ENCODE measurements at regions not wholly inside any gene's neighbourhood (a gene's known extent, or its start where the extent isn't known, plus 50 kb on each side); places are given as distances from the start of the nearest gene placed in this dataset.

GRCh38 chr15:39407116-39407515, 173.8 kb upstream of the THBS1 start:
- H3K4me1 Mint-ChIP-seq = peaks cover 16% of the 10 kb centered on the region
- H3K27ac Mint-ChIP-seq = peak overlapping the region in 1 of 3 experiments; percentile 14
- H3K9me3 Mint-ChIP-seq = no peaks in the 10 kb centered on the region
- H3K36me3 Mint-ChIP-seq (ENCODE audit: low read depth) = no peaks in the 10 kb centered on the region
- no peak overlapping the region for H3K4me3 Mint-ChIP-seq
- H3K27me3 Mint-ChIP-seq (ENCODE audit: low read depth) = no peaks in the 10 kb centered on the region
- TF ChIP-seq CTCF (IDR thresholded peaks at IDR 0.05; ENCODE audit: unreplicated experiment in 3 of 3) = no peak

GRCh38 chr15:39409876-39410530, 170.9 kb upstream of the THBS1 start:
- Mint-ChIP-seq H3K36me3 (ENCODE audit: low read depth) (no peaks in the 10 kb centered on the region), H3K27me3 (ENCODE audit: low read depth) (no peaks in the 10 kb centered on the region), H3K9me3 (peaks cover 3% of the 10 kb centered on the region), H3K4me1 (no peaks in the 10 kb centered on the region), H3K27ac (no peak overlapping the region), H3K4me3 (no peak overlapping the region)
- TF ChIP-seq CTCF (IDR thresholded peaks at IDR 0.05; ENCODE audit: unreplicated experiment in 3 of 3) = no peak

DNA sequence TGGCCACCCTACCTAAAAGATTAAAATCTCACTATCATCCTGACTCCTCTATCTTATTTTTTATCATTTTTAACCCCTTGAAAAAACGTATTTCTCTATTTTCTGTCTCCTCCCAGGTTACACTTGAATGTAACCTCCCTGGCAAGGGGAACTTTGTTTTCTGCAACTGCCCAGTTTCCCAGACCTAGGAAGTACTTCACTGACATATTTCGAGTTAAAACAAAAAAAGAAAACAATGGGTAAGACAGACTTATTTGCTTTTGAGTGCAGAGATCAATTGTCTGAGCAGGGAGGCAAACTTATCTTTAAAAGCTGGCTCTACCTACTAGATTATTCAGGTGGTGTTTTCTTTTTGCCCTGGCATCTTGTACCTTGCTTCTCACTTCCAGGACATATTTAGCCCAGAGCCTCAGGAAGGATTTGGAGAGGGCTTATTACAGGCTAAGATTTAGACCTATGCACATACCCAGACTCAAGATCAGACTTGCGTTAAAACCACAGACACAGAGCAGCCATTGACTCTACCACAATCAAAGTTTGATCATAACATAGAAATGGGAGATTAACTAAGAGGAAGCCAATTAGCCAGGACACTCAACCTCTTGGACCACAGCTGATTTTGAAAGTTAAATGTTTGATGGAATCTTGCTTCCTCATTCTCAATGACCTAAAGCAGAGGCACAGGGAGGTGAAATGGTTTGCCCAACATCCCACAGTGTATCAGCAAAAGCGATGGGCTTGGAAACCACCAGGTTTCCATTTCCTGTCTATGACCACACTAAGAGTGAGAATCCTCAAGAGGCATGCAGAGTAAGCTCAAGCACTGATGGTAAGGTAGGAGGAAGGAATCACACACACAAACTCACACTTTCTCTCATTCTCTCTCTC, 169.5 kb upstream of the THBS1 start:
- H3K9me3 Mint-ChIP-seq = peaks cover 6% of the 10 kb centered on the region
- peak overlapping the region in 2 of 3 experiments; percentile 4 to 47 for H3K27ac Mint-ChIP-seq
- no peaks in the 10 kb centered on the region for H3K36me3 Mint-ChIP-seq (ENCODE audit: low read depth)
- no peak overlapping the region for H3K4me3 Mint-ChIP-seq
- no peaks in the 10 kb centered on the region for H3K27me3 Mint-ChIP-seq (ENCODE audit: low read depth)
- no peaks in the 10 kb centered on the region for H3K4me1 Mint-ChIP-seq
- TF ChIP-seq CTCF (IDR thresholded peaks at IDR 0.05; ENCODE audit: unreplicated experiment in 3 of 3) = no peak

- Mint-ChIP-seq H3K9me3 (peaks cover 20% of the 10 kb centered on the region), H3K27ac (no peak overlapping the region), H3K36me3 (ENCODE audit: low read depth) (no peaks in the 10 kb centered on the region), H3K4me1 (no peaks in the 10 kb centered on the region), H3K27me3 (ENCODE audit: low read depth) (no peaks in the 10 kb centered on the region), H3K4me3 (no peak overlapping the region)
- TF ChIP-seq CTCF (IDR thresholded peaks at IDR 0.05; ENCODE audit: unreplicated experiment in 3 of 3) = no peak
Observed at GRCh38 chr15:39413558-39413957, 167.3 kb upstream of the THBS1 start.

GRCh38 chr15:39414201-39414600, 166.7 kb upstream of the THBS1 start:
- Mint-ChIP-seq H3K27me3 (ENCODE audit: low read depth) (no peaks in the 10 kb centered on the region), H3K27ac (no peak overlapping the region), H3K4me3 (no peak overlapping the region), H3K4me1 (no peaks in the 10 kb centered on the region), H3K36me3 (ENCODE audit: low read depth) (no peaks in the 10 kb centered on the region), H3K9me3 (peaks cover 21% of the 10 kb centered on the region)
- TF ChIP-seq CTCF (IDR thresholded peaks at IDR 0.05; ENCODE audit: unreplicated experiment in 3 of 3) = no peak
